ENCODE measurements at regions not wholly inside any gene's neighbourhood (a gene's known extent, or its start where the extent isn't known, plus 50 kb on each side); places are given as distances from the start of the nearest gene placed in this dataset.

GRCh38 chr3:72044231-72044855, 259.4 kb upstream of the PROK2 start:
- no peaks in the 10 kb centered on the region for H3K9me3 ChIP-seq (ENCODE audit: insufficient read depth, low read depth, low read length)
- no peak overlapping the region for H3K4me3 ChIP-seq (ENCODE audit: low read length)
- no peaks in the 10 kb centered on the region for H3K4me1 ChIP-seq (ENCODE audit: insufficient read depth, low read length)
- no peaks in the 10 kb centered on the region for H3K27me3 ChIP-seq (ENCODE audit: insufficient read depth, low read length)
- H3K9ac ChIP-seq (ENCODE audit: low read depth, low read length) = no peak overlapping the region
- no peak overlapping the region for H3K27ac ChIP-seq (ENCODE audit: low read length)
- no peaks in the 10 kb centered on the region for H3K36me3 ChIP-seq (ENCODE audit: insufficient read depth, low read depth, low read length)

- no peaks in the 10 kb centered on the region for H3K9me3 ChIP-seq (ENCODE audit: insufficient read depth, low read depth, low read length)
- no peak overlapping the region for H3K27ac ChIP-seq (ENCODE audit: low read length)
- no peaks in the 10 kb centered on the region for H3K27me3 ChIP-seq (ENCODE audit: insufficient read depth, low read length)
- H3K9ac ChIP-seq (ENCODE audit: low read depth, low read length) = no peak overlapping the region
- H3K36me3 ChIP-seq (ENCODE audit: insufficient read depth, low read depth, low read length) = no peaks in the 10 kb centered on the region
- no peak overlapping the region for H3K4me3 ChIP-seq (ENCODE audit: low read length)
- H3K4me1 ChIP-seq (ENCODE audit: insufficient read depth, low read length) = no peaks in the 10 kb centered on the region
Observed at GRCh38 chr3:72043204-72044133, 258.5 kb upstream of the PROK2 start.

- no peak overlapping the region for H3K9ac ChIP-seq (ENCODE audit: low read depth, low read length)
- no peaks in the 10 kb centered on the region for H3K4me1 ChIP-seq (ENCODE audit: insufficient read depth, low read length)
- H3K27ac ChIP-seq (ENCODE audit: low read length) = no peak overlapping the region
- no peaks in the 10 kb centered on the region for H3K27me3 ChIP-seq (ENCODE audit: insufficient read depth, low read length)
- no peaks in the 10 kb centered on the region for H3K36me3 ChIP-seq (ENCODE audit: insufficient read depth, low read depth, low read length)
- no peak overlapping the region for H3K4me3 ChIP-seq (ENCODE audit: low read length)
- no peaks in the 10 kb centered on the region for H3K9me3 ChIP-seq (ENCODE audit: insufficient read depth, low read depth, low read length)
Observed at GRCh38 chr3:72042397-72043203, 257.7 kb upstream of the PROK2 start.

- Histone ChIP-seq H3K4me3 (ENCODE audit: low read length) (no peak overlapping the region), H3K9ac (ENCODE audit: low read depth, low read length) (no peak overlapping the region), H3K27me3 (ENCODE audit: insufficient read depth, low read length) (no peaks in the 10 kb centered on the region), H3K27ac (ENCODE audit: low read length) (no peak overlapping the region), H3K36me3 (ENCODE audit: insufficient read depth, low read depth, low read length) (no peaks in the 10 kb centered on the region), H3K4me1 (ENCODE audit: insufficient read depth, low read length) (no peaks in the 10 kb centered on the region), H3K9me3 (ENCODE audit: insufficient read depth, low read depth, low read length) (no peaks in the 10 kb centered on the region)
Observed at GRCh38 chr3:72041511-72041910, 256.6 kb upstream of the PROK2 start.

- Histone ChIP-seq H3K4me1 (ENCODE audit: insufficient read depth, low read length) (no peaks in the 10 kb centered on the region), H3K9ac (ENCODE audit: low read depth, low read length) (no peak overlapping the region), H3K27me3 (ENCODE audit: insufficient read depth, low read length) (no peaks in the 10 kb centered on the region), H3K9me3 (ENCODE audit: insufficient read depth, low read depth, low read length) (no peaks in the 10 kb centered on the region), H3K4me3 (ENCODE audit: low read length) (no peak overlapping the region), H3K27ac (ENCODE audit: low read length) (no peak overlapping the region), H3K36me3 (ENCODE audit: insufficient read depth, low read depth, low read length) (no peaks in the 10 kb centered on the region)
Observed at GRCh38 chr3:72041076-72041475, 256.1 kb upstream of the PROK2 start.

GRCh38 chr3:72039677-72040076, 254.7 kb upstream of the PROK2 start:
- H3K27ac ChIP-seq (ENCODE audit: low read length) = no peak overlapping the region
- no peaks in the 10 kb centered on the region for H3K27me3 ChIP-seq (ENCODE audit: insufficient read depth, low read length)
- no peak overlapping the region for H3K4me3 ChIP-seq (ENCODE audit: low read length)
- H3K36me3 ChIP-seq (ENCODE audit: insufficient read depth, low read depth, low read length) = no peaks in the 10 kb centered on the region
- H3K4me1 ChIP-seq (ENCODE audit: insufficient read depth, low read length) = no peaks in the 10 kb centered on the region
- H3K9me3 ChIP-seq (ENCODE audit: insufficient read depth, low read depth, low read length) = no peaks in the 10 kb centered on the region
- no peak overlapping the region for H3K9ac ChIP-seq (ENCODE audit: low read depth, low read length)

GRCh38 chr3:72036899-72037298, 252.0 kb upstream of the PROK2 start:
- H3K27me3 ChIP-seq (ENCODE audit: insufficient read depth, low read length) = no peaks in the 10 kb centered on the region

GRCh38 chr3:72035606-72036005, 250.7 kb upstream of the PROK2 start:
- Histone ChIP-seq H3K9me3 (ENCODE audit: insufficient read depth, low read depth, low read length) (no peaks in the 10 kb centered on the region), H3K4me1 (ENCODE audit: insufficient read depth, low read length) (no peaks in the 10 kb centered on the region; the same call in 1 of the 2 replicates), H3K36me3 (ENCODE audit: insufficient read depth, low read depth, low read length) (no peaks in the 10 kb centered on the region), H3K27ac (ENCODE audit: low read length) (no peak overlapping the region), H3K4me3 (ENCODE audit: low read length) (no peak overlapping the region), H3K9ac (ENCODE audit: low read depth, low read length) (no peak overlapping the region), H3K27me3 (ENCODE audit: insufficient read depth, low read length) (no peaks in the 10 kb centered on the region)

More at GRCh38 chr3:72036899-72037298, 252.0 kb upstream of the PROK2 start:
- Histone ChIP-seq H3K4me3 (ENCODE audit: low read length) (no peak overlapping the region), H3K9me3 (ENCODE audit: insufficient read depth, low read depth, low read length) (no peaks in the 10 kb centered on the region), H3K4me1 (ENCODE audit: insufficient read depth, low read length) (no peaks in the 10 kb centered on the region; the same call in 1 of the 2 replicates), H3K9ac (ENCODE audit: low read depth, low read length) (no peak overlapping the region), H3K36me3 (ENCODE audit: insufficient read depth, low read depth, low read length) (no peaks in the 10 kb centered on the region), H3K27ac (ENCODE audit: low read length) (no peak overlapping the region)

GRCh38 chr3:72034986-72035385, 250.0 kb upstream of the PROK2 start:
- H3K4me3 ChIP-seq (ENCODE audit: low read length) = no peak overlapping the region
- no peaks in the 10 kb centered on the region for H3K27me3 ChIP-seq (ENCODE audit: insufficient read depth, low read length)
- no peak overlapping the region for H3K27ac ChIP-seq (ENCODE audit: low read length)
- H3K4me1 ChIP-seq (ENCODE audit: insufficient read depth, low read length) = no peaks in the 10 kb centered on the region; the same call in 1 of the 2 replicates
- H3K36me3 ChIP-seq (ENCODE audit: insufficient read depth, low read depth, low read length) = no peaks in the 10 kb centered on the region
- H3K9me3 ChIP-seq (ENCODE audit: insufficient read depth, low read depth, low read length) = no peaks in the 10 kb centered on the region
- H3K9ac ChIP-seq (ENCODE audit: low read depth, low read length) = no peak overlapping the region

GRCh38 chr3:72033666-72034428, 248.9 kb upstream of the PROK2 start:
- Histone ChIP-seq H3K36me3 (ENCODE audit: insufficient read depth, low read depth, low read length) (no peaks in the 10 kb centered on the region), H3K27me3 (ENCODE audit: insufficient read depth, low read length) (no peaks in the 10 kb centered on the region), H3K9me3 (ENCODE audit: insufficient read depth, low read depth, low read length) (no peaks in the 10 kb centered on the region), H3K27ac (ENCODE audit: low read length) (no peak overlapping the region), H3K9ac (ENCODE audit: low read depth, low read length) (no peak overlapping the region), H3K4me3 (ENCODE audit: low read length) (no peak overlapping the region), H3K4me1 (ENCODE audit: insufficient read depth, low read length) (peaks cover 4% of the 10 kb centered on the region; the same call in 1 of the 2 replicates)
